ENCODE measurements at regions not wholly inside any gene's neighbourhood (a gene's known extent, or its start where the extent isn't known, plus 50 kb on each side); places are given as distances from the start of the nearest gene placed in this dataset.

GRCh38 chr4:92106816-92107215 lies 196.9 kb upstream of the GRID2 start:
- no peak for DNase-seq (ENCODE audit: low spot score)

- DNase-seq (ENCODE audit: low spot score), result no peak
These were observed 192.3 kb upstream of the GRID2 start for GRCh38 chr4:92111493-92111892.

- no peak for DNase-seq (ENCODE audit: low spot score)
These were observed 191.0 kb upstream of the GRID2 start for GRCh38 chr4:92112805-92113204.

GRCh38 chr4:92120810-92121498 lies 182.8 kb upstream of the GRID2 start:
- no peak for DNase-seq (ENCODE audit: low spot score)

GRCh38 chr4:92122911-92123310 lies 180.9 kb upstream of the GRID2 start:
- no peak for DNase-seq (ENCODE audit: low spot score)

GRCh38 chr4:92128676-92129075 lies 175.1 kb upstream of the GRID2 start:
- no peak for DNase-seq (ENCODE audit: low spot score)

- DNase-seq (ENCODE audit: low spot score), result no peak
These were observed 174.3 kb upstream of the GRID2 start for GRCh38 chr4:92129408-92129994.

GRCh38 chr4:92136434-92136833 lies 167.3 kb upstream of the GRID2 start:
- no peak for DNase-seq (ENCODE audit: low spot score)

- no peak for DNase-seq (ENCODE audit: low spot score)
These were observed 140.4 kb upstream of the GRID2 start for GRCh38 chr4:92163348-92163747.

GRCh38 chr4:92170340-92170739 lies 133.4 kb upstream of the GRID2 start:
- DNase-seq (ENCODE audit: low spot score), result no peak

- no peak for DNase-seq (ENCODE audit: low spot score)
These were observed 131.6 kb upstream of the GRID2 start for GRCh38 chr4:92172203-92172602.

GRCh38 chr4:92175250-92175649 lies 128.5 kb upstream of the GRID2 start:
- no peak for DNase-seq (ENCODE audit: low spot score)

- no peak for DNase-seq (ENCODE audit: low spot score)
These were observed 121.6 kb upstream of the GRID2 start for GRCh38 chr4:92182006-92182735.

GRCh38 chr4:92182736-92183407 lies 120.9 kb upstream of the GRID2 start:
- DNase-seq (ENCODE audit: low spot score), result no peak

GRCh38 chr4:92183825-92184224 lies 119.9 kb upstream of the GRID2 start:
- DNase-seq (ENCODE audit: low spot score), result no peak

GRCh38 chr4:92184566-92184965 lies 119.2 kb upstream of the GRID2 start:
- no peak for DNase-seq (ENCODE audit: low spot score)

GRCh38 chr4:92186239-92186638 lies 117.5 kb upstream of the GRID2 start:
- DNase-seq (ENCODE audit: low spot score), result no peak

- DNase-seq (ENCODE audit: low spot score), result no peak
These were observed 114.6 kb upstream of the GRID2 start for GRCh38 chr4:92189146-92189545.

GRCh38 chr4:92198711-92199110 lies 105.1 kb upstream of the GRID2 start:
- DNase-seq (ENCODE audit: low spot score), result no peak

- DNase-seq (ENCODE audit: low spot score), result no peak
These were observed 104.6 kb upstream of the GRID2 start for GRCh38 chr4:92199135-92199534.

- no peak for DNase-seq (ENCODE audit: low spot score)
These were observed 92.9 kb upstream of the GRID2 start for GRCh38 chr4:92210906-92211305.

GRCh38 chr4:92215476-92215875 lies 88.3 kb upstream of the GRID2 start:
- no peak for DNase-seq (ENCODE audit: low spot score)
